HL-60 (cell line): ENCODE measurements at regions not wholly inside any gene's neighbourhood (a gene's known extent, or its start where the extent isn't known, plus 50 kb on each side); places are given as distances from the start of the nearest gene placed in this dataset.

ENCODE experiments used
- GABPA ChIP-seq: IDR thresholded peaks from 2 replicates; pipeline ENCODE4 v1.6.1; 2012; ENCODE audit warnings: low read depth
- POLR2AphosphoS5 ChIP-seq: IDR thresholded peaks from 2 replicates; pipeline ENCODE4 v1.6.1; 2012; ENCODE audit warnings: low read depth
- TF ChIP-seq, protein P1 (sequence below): IDR thresholded peaks from 2 replicates; pipeline ENCODE4 v1.6.1; 2012; ENCODE audit warnings: low read depth; ENCODE audit not compliant: insufficient replicate concordance
- TF ChIP-seq, protein P2 (sequence below): IDR thresholded peaks from one replicate; pipeline ENCODE4 v1.5.1; 2011; ENCODE audit warnings: low read length, control low read depth, inconsistent platforms; ENCODE audit not compliant: insufficient read depth

- TF ChIP-seq, protein P1, sequence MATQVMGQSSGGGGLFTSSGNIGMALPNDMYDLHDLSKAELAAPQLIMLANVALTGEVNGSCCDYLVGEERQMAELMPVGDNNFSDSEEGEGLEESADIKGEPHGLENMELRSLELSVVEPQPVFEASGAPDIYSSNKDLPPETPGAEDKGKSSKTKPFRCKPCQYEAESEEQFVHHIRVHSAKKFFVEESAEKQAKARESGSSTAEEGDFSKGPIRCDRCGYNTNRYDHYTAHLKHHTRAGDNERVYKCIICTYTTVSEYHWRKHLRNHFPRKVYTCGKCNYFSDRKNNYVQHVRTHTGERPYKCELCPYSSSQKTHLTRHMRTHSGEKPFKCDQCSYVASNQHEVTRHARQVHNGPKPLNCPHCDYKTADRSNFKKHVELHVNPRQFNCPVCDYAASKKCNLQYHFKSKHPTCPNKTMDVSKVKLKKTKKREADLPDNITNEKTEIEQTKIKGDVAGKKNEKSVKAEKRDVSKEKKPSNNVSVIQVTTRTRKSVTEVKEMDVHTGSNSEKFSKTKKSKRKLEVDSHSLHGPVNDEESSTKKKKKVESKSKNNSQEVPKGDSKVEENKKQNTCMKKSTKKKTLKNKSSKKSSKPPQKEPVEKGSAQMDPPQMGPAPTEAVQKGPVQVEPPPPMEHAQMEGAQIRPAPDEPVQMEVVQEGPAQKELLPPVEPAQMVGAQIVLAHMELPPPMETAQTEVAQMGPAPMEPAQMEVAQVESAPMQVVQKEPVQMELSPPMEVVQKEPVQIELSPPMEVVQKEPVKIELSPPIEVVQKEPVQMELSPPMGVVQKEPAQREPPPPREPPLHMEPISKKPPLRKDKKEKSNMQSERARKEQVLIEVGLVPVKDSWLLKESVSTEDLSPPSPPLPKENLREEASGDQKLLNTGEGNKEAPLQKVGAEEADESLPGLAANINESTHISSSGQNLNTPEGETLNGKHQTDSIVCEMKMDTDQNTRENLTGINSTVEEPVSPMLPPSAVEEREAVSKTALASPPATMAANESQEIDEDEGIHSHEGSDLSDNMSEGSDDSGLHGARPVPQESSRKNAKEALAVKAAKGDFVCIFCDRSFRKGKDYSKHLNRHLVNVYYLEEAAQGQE = no peak
- TF ChIP-seq POLR2AphosphoS5 (no peak), GABPA (no peak)
- TF ChIP-seq, protein P2, sequence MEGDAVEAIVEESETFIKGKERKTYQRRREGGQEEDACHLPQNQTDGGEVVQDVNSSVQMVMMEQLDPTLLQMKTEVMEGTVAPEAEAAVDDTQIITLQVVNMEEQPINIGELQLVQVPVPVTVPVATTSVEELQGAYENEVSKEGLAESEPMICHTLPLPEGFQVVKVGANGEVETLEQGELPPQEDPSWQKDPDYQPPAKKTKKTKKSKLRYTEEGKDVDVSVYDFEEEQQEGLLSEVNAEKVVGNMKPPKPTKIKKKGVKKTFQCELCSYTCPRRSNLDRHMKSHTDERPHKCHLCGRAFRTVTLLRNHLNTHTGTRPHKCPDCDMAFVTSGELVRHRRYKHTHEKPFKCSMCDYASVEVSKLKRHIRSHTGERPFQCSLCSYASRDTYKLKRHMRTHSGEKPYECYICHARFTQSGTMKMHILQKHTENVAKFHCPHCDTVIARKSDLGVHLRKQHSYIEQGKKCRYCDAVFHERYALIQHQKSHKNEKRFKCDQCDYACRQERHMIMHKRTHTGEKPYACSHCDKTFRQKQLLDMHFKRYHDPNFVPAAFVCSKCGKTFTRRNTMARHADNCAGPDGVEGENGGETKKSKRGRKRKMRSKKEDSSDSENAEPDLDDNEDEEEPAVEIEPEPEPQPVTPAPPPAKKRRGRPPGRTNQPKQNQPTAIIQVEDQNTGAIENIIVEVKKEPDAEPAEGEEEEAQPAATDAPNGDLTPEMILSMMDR = no peak
These were observed 241.5 kb downstream of the DCDC2C start for GRCh38 chr2:3944841-3945240.
